Ovary (tissue), 3 donors: ENCODE measurements at regions not wholly inside any gene's neighbourhood (a gene's known extent, or its start where the extent isn't known, plus 50 kb on each side); places are given as distances from the start of the nearest gene placed in this dataset.

ENCODE experiments used
- POLR2A ChIP-seq: fragments of 450-650 bp; IDR thresholded peaks from one replicate; pipeline ENCODE4 v1.6.1; 2017; ENCODE audit warnings: antibody characterized with exemption, mild to moderate bottlenecking, moderate library complexity
- TF ChIP-seq, protein P1 (sequence below), 3 donors: fragments of 450-650 bp in 2 of 3; fragments of 200-600 bp in 1 of 3; IDR thresholded peaks; one replicate each; pipeline versions ENCODE4 v1.5.1 to v1.8.0; 2016 to 2022; ENCODE audit warnings: antibody characterized with exemption in 3 of 3, mild to moderate bottlenecking in 1 of 3
- donor health status: DM: no; HTN: no; CAD: no.

DNA sequence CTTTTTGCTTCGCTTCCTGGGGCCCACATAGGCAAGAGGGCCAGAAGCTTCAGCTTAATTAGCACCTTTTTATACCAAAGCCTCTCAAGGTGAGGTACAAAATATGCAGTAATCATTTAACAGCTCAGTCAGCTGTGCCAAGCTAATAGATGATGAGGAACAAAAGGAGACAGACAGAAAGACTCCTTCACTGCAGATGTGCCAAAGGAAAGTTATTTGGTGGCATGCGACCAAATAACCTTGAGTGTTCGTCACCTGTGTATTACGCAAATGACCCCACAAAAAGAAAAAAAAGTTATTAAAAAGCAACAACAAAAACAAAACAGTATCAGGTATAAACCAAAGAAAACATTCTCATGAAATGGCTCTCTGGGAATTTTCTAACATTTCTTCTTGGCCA lies 325.8 kb upstream of the IGF1R start:
- TF ChIP-seq, protein P1, sequence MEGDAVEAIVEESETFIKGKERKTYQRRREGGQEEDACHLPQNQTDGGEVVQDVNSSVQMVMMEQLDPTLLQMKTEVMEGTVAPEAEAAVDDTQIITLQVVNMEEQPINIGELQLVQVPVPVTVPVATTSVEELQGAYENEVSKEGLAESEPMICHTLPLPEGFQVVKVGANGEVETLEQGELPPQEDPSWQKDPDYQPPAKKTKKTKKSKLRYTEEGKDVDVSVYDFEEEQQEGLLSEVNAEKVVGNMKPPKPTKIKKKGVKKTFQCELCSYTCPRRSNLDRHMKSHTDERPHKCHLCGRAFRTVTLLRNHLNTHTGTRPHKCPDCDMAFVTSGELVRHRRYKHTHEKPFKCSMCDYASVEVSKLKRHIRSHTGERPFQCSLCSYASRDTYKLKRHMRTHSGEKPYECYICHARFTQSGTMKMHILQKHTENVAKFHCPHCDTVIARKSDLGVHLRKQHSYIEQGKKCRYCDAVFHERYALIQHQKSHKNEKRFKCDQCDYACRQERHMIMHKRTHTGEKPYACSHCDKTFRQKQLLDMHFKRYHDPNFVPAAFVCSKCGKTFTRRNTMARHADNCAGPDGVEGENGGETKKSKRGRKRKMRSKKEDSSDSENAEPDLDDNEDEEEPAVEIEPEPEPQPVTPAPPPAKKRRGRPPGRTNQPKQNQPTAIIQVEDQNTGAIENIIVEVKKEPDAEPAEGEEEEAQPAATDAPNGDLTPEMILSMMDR (IDR thresholded peaks at IDR 0.05) = no peak
- TF ChIP-seq POLR2A = no peak
